ENCODE measurements at regions not wholly inside any gene's neighbourhood (a gene's known extent, or its start where the extent isn't known, plus 50 kb on each side); places are given as distances from the start of the nearest gene placed in this dataset.

DNA sequence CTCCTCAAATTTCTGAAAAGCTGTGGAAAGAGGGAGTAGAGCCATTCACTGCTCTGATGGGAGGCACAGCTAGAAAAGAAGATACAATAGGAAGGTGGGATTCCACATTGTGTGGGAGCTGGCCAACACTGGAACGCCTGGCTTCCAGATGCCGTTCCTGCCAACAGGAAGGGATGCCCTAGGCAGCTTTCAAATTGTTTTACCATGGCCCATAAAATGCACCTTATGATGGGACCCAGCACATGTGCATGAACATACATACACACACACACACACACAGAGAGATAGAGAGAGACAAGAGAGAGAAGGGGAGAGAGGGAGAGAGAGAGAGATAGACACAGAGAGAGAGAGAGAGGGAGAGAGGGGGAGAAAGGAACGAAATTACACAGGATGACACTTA, 86.1 kb upstream of the BZW1 start:
- DNase-seq (ENCODE audit: low read depth), result no peak

DNA sequence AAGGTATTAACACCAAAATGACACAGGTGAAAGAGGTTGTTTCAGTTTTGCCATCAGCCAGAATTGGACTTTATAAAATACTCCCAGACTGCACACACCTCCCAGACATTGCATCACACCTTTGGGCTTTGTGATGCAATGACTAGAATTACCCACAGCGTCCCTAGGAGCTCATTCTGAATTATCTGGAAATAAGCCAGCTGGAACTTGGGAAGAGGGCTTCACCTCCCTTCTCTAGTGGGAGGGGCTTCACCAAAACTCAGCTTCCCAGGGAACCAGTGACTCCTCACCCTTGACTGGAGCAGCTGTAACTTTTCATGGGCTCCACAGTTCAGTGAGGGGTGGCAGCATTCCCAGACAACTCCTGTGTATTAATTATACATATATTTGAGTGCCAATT, 83.1 kb upstream of the BZW1 start:
- peak; percentile 85 for DNase-seq (ENCODE audit: low read depth)

DNA sequence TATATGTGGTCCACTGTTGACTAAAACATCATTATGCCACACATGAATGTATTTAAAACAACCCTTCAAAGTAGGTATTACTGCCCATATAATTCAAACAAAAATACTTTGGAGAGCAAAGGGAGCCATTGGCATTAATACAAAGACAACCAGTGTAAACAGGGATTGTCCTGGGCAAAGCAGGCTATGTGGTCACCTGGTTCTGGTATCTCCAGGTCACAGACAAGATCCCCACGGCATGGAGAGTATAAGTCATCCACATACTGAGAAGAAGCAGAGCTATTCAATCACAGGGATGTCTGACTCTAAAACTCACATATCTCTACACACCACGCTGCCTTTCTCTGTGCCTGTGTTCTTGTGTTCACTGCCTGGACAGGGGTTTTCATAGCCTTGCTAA, 81.4 kb upstream of the BZW1 start:
- no peak for DNase-seq (ENCODE audit: low read depth)

DNA sequence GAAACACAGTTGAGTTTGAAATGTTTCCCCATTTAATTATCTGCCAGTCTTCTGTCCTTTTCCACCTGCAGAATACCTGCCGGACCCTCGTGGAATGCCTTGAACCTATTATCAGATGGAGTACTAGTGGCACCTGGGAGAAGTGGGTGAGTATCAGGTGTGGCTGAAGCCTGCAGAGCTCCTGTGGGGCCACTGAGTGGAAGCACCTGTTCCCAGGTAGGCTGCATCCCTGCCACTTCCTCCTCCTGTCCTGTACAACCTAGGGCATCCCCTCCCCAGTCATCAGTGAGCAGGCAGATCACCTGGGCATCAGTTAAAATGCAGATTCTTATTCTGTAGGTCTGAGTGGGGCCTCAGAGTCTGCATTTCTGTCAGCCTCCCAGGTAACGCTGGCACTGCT, 80.8 kb upstream of the BZW1 start:
- DNase-seq (ENCODE audit: low read depth), result no peak

DNA sequence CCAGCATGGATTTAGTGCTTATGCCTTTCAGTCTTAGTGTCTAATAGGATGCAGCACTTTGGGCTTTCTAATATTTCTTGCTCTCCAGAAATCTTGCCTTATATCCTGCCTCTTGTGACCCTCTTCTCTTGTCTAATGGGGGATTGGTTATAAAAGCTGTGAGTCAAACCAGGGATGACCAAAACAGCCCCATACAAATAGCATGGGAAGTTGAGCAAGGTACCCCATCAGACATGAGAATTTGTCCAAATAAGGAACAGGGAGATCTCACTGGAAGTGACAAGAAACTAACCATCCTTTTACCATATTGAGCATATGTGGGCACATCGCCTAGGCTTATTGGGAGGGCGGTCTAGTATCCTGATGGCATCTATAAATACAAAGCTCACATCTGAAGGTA, 78.8 kb upstream of the BZW1 start:
- no peak for DNase-seq (ENCODE audit: low read depth)

DNA sequence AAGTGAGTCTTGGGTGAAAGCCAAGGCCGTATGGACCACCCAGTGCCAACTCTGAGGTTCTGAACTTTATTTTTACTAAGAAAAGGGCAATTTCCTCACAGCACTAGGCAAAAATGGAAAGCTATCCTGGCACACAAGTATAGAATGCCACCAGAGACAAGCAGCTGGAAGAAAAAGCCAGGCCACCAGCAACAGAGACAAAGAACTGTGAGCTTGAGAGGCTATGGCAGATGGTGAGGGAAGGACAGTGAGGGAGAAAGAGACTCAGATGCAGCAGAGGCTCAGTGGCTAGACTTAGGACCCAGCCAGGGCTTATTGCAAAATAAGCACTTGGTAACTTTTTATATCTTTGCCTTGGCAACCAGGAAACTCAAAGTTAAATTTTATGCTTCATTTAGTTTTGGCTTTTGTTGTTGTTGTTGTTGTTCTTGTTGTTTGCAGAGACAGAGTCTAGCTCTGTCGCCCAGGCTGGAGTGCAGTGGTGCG, 78.0 kb upstream of the BZW1 start:
- DNase-seq (ENCODE audit: low read depth), result no peak

DNA sequence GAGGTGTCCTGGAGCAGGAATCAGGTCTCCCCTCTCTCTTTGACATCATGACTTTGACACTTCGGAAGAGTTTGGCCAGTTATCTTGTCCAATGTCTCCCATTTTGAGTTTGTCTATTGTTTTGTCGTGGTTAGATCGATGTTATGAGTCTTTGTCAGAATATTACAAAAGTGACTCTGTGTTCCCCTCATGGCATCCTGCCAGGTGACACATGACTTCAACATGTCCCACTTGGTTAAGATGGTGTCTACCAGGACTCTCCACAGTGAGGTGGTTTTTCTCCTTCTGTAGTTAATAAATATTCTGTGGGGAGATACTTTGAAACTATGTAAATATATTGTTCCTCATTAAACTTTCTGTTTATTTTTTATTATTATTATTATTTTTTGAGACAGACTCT, 76.6 kb upstream of the BZW1 start:
- DNase-seq (ENCODE audit: low read depth), result no peak

DNA sequence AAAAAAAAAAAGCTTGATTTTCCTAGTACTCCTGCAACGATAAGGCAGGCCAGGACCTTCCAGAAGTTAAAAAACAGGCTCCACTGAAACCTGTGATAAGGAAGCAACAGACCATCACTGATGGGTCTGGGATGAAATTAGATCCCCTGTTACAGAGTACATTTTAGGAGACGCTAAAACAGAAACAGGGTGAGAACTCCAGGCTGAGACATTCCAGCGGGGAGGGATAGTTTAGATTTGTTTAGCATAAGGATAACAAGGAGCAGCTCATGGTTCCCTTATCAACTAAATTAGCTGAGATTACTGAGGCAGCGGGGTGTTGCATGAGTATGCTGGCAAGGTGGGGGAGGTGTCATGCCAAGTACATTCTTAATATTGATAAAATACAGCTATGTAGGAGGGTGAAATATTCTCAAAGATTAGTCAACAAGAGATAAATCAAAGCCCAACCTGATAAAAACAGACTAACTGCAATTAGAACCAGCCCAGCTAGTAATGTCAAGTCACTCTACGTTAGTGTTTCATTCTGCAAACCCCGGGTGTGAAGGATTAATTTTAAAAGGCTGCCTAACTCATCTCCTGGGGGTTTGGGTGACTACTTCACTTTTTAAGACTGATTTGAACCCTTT, 75.0 kb upstream of the BZW1 start:
- no peak for DNase-seq (ENCODE audit: low read depth)

DNA sequence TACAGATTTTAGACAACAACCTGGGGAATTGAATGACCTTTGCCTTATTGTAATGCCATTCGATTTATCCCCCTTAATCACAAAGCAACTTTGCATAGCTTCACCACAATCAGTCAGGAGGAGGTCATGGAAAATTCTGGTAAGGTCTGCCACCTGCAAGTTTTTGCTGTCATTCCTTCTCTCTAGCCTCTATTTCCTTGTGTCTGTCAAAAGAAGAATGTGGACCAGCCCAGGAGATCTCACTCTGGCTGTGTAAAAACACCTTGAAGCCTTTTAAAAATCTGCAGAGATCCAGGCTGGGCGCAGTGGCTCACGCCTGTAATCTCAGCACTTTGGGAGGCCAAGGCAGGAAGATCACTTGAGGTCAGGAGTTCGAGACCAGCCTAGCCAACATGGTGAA, 74.1 kb upstream of the BZW1 start:
- no peak for DNase-seq (ENCODE audit: low read depth)

DNA sequence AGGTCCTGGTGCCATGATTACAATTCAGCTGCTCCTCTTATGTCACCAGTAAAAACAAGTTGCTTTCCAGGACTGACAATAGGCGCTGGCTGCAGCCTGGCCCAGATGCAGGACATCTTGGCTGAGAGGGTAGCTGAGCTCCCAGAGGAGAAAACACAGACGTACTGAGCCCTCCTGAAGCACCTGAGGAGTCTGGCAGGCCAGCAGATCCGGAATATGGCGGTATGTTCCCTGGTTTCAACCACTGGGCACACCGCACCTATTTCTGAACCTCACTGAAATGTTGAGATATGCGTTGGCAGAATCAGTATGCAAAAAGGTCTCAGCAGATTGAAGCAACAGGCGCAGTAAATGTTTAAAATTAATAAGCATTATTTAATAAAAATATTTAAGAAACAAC, 73.1 kb upstream of the BZW1 start:
- DNase-seq (ENCODE audit: low read depth), result no peak

DNA sequence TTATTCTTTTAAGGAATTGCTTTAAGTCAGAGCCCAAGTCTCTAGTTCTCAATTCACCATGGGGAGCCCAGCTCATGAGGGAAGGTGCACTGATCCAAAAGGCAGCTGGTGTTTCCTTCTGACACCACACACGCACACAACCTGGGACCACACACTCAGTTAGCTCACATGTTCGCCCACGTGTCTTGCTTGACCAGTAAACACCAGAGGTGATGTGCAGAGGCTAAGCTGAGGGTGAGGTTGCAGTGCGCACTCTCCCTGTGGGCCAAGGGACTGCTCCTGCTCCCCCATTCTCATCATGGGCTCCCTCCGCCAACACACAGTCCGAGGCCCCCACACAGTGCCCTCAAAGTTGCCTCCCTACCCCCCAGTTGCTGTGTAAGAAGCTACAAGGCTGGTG, 70.8 kb upstream of the BZW1 start:
- DNase-seq (ENCODE audit: low read depth), result no peak

DNA sequence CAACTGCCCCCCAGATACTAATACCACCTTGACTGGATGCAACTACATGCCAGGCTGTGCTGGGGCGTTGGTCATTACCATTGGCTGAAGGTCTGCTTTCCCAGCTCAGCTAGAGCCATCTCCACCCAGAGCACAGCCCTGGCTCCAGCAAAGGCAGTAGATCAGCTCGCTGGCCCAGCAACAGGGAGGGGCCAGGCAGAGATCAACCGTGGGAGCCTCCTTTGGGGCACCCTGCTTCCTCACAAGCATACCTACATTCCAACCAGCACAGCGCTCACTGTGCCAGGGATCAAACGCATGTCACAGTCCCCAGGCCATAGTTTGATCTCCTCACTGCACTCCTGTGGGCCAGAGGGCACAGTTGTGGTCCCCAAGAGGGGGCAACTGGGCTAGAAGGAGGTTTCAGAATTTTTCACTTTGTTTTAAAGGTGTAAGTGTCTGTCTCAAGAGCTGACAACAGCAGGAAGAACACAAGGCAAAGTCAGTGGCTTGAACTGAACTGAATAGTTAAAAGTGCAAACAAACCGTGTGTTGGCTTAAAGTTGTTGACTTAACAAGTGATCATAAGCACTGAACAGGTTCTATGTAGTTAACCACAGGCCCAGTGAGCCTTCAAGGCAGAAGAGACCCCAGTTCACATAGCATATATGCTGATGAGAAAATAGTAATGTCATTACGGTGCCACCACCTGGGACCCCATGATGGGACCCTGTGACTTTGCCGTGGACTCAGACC, 70.1 kb upstream of the BZW1 start:
- DNase-seq (ENCODE audit: low read depth), result no peak

DNA sequence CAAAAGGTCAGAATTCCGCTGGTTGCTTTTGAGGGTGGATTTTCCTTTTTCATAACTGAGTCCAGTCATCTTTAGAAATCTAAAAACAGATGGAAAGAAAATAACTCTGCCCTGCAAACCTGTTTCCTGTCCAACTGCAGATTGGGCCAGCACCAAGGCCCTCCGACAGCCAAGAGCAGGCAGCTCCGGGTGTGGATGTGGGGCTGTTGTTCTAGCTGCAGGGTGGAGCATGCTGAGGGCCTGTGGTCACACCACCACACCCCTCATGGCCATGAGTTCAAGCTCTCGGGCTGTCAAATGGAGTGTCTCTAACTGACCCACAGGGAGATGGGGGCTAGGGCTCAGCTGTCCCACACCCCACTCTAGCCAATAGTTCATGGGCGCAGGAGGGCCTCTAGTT, 69.3 kb upstream of the BZW1 start:
- no peak for DNase-seq (ENCODE audit: low read depth)

DNA sequence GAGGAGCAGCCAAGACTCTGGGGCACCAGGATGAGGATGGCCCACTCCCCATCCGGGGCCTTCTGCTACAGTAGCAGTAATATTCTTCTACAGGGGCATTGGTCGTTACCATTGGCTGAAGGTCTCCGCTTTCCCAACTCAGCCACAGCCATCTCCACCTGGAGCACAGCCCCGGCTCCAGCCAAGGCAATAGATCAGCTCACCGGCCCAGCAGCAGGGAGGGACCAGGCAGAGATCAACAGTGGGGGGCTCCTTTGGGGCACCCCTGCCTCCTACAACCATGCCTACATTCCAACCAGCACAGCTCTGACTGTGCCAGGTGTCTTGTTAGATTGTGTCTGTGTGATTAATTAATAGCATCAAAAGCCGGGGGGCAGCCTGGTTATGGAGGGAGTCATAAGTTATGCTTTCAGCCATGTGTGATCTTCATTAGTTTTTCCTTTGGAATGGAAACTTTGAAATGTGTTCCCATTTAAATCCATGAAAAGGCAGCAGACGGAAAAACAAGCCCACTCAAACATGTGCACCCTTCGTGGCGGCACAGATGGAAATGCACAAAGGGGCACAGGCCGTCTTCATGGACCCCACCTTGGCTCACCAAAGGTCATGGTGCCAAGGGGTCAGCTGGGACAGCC, 68.6 kb upstream of the BZW1 start:
- no peak for DNase-seq (ENCODE audit: low read depth)

DNA sequence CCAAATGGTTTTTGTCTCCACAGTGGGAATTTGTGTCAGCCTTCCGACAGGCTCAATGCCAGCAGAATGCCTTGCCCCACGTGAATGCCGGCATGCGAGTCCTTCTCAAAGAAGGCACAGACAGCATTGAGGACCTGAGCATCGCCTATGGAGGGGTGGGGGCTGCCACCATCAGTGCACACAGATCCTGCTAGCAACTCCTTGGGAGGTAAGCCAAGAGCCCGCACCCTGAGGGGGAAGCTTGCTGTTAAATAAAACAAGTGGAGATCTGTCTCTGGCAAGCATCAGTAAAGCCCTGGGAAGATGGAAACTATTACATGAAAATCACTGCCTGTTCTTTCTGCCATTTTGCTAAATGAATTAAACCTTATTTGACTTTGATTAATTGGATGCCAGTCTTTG, 67.5 kb upstream of the BZW1 start:
- DNase-seq (ENCODE audit: low read depth), result no peak

DNA sequence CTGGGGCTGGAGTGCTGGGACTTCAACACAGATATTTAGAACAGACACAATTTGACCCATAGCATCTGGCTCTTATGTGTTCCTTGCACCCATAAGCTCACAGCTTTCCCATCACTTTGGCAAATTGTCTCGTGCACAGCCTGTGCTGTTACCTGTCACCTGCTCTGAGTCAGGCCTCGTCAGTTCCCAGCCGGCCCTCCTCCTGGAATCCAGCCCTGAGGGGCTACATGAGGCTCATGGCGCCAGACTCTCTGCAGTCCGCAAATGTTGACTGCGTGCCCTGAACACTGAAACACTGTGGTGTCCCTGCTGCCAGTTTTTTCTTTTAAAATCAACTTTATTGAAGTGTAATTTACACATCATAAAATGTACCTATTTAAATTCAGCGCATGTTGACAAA, 65.4 kb upstream of the BZW1 start:
- DNase-seq (ENCODE audit: low read depth), result no peak

DNA sequence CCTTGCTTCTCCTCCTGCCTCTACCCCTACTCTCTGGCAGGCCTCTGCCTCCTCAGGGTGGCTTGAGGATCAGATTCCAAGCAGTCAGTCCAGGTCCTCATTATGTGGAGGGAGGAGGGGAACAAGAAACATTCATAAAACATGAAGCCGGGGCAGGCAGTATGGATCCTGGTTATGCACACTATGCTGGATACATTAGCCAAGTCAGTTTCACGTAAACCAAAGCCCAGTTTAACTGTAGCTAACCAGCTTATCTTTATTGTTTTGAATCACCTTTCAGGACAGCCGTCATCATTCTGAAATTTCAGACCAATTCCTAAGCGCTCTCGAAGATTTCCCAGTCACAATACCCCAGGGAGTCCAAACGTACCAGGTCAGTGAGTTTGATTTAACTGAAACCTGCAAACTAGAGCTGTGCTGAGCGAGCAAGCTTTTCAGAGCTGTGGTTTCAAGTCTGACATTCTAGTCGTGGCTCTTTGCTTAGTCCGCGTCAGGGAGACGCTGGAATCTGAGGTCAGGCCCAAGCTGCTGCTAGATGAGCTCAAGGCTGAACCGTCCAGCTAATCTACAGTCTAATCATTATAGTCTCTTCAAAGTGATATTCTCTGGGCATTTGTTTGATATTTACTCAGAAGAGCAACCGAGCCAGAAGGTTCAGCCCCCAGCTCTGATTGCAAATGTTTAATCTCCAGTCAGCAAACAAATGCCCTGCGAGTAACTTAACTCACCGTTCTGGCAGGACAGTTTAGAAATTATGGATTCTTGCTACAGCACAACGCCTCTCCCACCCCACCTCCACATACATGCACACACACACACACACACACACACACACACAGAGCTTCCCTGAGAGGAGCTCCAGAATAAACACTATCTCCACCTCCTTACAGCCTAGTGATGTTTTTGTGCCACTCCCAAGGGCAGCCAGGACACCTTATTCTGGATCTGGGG, 63.8 kb upstream of the BZW1 start:
- DNase-seq (ENCODE audit: low read depth), result peak; percentile 94

DNA sequence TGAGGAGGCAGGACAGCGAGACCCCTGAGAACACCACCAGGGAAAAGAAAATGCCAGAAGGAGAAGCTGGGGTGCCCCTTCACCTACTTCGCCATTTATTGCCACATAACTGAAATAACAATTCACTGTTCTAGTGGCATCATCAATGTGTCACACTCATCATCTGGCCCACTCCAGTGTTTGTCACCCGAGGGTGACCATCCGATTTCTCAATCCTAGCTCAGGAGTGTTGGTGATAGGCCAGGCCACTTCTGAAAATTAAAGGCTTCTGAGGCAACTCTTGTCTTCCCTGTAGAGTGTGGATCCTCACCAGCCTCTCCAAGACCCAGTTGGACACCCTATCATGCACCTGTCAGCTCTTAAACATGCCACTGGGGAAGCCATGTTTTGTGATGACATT, 62.9 kb upstream of the BZW1 start:
- DNase-seq (ENCODE audit: low read depth), result no peak

DNA sequence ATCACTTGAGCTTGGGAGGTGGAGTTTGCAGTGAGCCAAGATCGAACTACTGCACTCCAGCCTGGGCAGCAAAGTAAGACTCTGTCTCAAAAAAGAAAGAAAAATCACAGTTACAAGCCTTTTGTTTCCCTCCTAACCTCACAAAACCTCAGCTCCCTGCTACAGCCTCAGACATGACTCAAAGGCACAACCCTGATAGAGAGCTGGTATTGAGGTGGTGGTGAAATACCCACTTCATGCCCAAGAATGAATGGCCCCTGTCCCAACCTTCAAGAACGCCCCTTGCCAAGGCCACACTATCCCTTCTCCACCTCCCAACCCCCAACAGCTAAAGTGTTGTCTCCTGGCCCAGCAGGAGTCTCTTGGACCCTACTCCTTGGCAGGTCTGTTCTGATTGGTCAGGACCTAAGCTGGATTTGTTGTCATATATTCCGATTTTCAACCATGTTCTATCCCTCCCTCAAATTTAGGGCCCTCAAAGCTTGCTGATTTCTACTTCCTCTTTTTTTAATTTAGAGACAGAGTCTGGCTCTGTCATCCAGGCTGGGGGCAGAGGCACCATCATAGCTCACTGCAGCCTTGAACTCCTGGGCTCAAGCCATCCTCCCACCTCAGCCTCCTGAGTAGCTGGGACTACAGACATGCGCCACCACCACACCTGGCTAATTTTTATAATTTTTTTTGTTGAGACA, 61.9 kb upstream of the BZW1 start:
- DNase-seq (ENCODE audit: low read depth), result peak; percentile 64

DNA sequence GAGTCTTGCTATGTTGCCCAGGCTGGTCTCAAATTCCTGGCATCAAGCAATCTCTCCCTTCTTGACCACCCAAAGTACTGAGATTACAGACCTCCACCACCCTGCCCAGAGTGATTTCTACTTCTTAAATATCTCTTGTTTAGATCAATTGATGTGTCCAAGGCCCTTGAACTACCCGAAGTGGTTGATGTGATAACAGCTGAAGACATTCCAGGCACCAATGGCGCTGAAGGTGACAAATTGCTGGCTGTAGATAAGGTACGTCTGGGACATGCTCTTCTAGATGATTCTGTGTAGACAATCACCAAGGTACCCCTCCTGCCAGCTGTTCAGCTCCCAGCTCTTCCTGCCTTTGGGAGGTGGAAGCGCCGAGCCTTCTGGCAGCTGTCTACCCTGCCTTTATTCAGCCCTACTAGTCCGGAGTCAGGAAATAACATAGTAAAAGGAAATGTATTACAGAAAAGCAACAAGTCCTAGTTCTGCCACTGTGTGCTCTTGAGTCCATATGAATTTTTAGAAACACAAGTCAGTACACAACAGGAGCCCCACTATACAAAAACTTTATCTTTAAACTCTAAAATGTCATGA, 61.3 kb upstream of the BZW1 start:
- DNase-seq (ENCODE audit: low read depth), result no peak

DNA sequence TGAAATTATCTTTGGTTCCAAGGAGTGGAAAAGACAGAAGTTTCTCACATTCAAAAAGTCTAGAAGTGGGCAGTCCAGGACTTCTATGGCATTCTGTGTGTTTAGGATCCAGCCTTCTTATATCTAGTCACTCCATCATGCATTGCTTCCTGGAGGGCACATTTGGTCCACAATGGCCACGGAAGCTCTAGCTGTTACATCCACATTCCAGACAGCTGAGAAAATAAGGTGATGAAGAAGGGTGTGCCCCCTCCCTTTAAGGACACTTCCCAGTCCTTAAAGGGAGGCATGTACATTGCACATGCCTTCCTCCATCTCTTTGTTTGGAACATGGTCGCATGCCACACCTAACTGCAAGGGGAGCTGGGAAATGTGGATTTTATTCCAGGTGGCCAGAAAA, 59.9 kb upstream of the BZW1 start:
- no peak for DNase-seq (ENCODE audit: low read depth)
